Bone marrow (tissue), 2 donors: ENCODE measurements at regions not wholly inside any gene's neighbourhood (a gene's known extent, or its start where the extent isn't known, plus 50 kb on each side); places are given as distances from the start of the nearest gene placed in this dataset.
"Not testable (repeated sequence)": the region's sequence is repeated elsewhere in the genome, so short reads cannot be mapped to it uniquely, and the experiment has no call there.

ENCODE experiments used
- DNase-seq, 2 donors: peaks; one replicate each; lab custom pipeline; 2025; lab: John Stamatoyannopoulos, UW

GRCh38 chr16:60558936-60559335 is 1477.3 kb downstream of the CDH8 start:
- no peak for DNase-seq

GRCh38 chr16:60553090-60553757 is 1483.0 kb downstream of the CDH8 start:
- no peak for DNase-seq

GRCh38 chr16:60541535-60541934 is 1494.7 kb downstream of the CDH8 start:
- DNase-seq: no peak

GRCh38 chr16:60510941-60511340 is 1525.3 kb downstream of the CDH8 start:
- DNase-seq: no peak

GRCh38 chr16:60510208-60510607 is 1526.0 kb downstream of the CDH8 start:
- no peak for DNase-seq

- no peak for DNase-seq
These were observed 1545.0 kb downstream of the CDH8 start for GRCh38 chr16:60491273-60491672.

- DNase-seq: no peak
These were observed 1550.3 kb downstream of the CDH8 start for GRCh38 chr16:60485872-60486489.

- no peak for DNase-seq
These were observed 1551.3 kb downstream of the CDH8 start for GRCh38 chr16:60484901-60485300.

GRCh38 chr16:60481591-60481990 is 1554.6 kb downstream of the CDH8 start:
- DNase-seq: no peak

- no peak for DNase-seq
These were observed 1557.4 kb downstream of the CDH8 start for GRCh38 chr16:60478810-60479209.

- no peak for DNase-seq
These were observed 1572.3 kb downstream of the CDH8 start for GRCh38 chr16:60463986-60464385.

GRCh38 chr16:60459463-60459862 is 1576.8 kb downstream of the CDH8 start:
- DNase-seq: no peak

- no peak for DNase-seq
These were observed 1578.0 kb downstream of the CDH8 start for GRCh38 chr16:60458255-60458654.

GRCh38 chr16:60452646-60453045 is 1583.6 kb downstream of the CDH8 start:
- DNase-seq: no peak

- no peak for DNase-seq
These were observed 1597.3 kb downstream of the CDH8 start for GRCh38 chr16:60438894-60439293.

GRCh38 chr16:60432472-60432871 is 1603.8 kb downstream of the CDH8 start:
- DNase-seq: no peak

GRCh38 chr16:60419859-60420258 is 1616.4 kb downstream of the CDH8 start:
- no peak for DNase-seq

- DNase-seq: no peak
These were observed 1621.6 kb downstream of the CDH8 start for GRCh38 chr16:60414613-60415012.

GRCh38 chr16:60413969-60414368 is 1622.3 kb downstream of the CDH8 start:
- DNase-seq: no peak

GRCh38 chr16:60407606-60408005 is 1628.6 kb downstream of the CDH8 start:
- no peak for DNase-seq

GRCh38 chr16:60407034-60407433 is 1629.2 kb downstream of the CDH8 start:
- DNase-seq: no peak

GRCh38 chr16:60405286-60405685 is 1631.0 kb downstream of the CDH8 start:
- no peak for DNase-seq

GRCh38 chr16:60404401-60404800 is 1631.8 kb downstream of the CDH8 start:
- DNase-seq: no peak

- not testable (repeated sequence) for DNase-seq
These were observed 1633.3 kb downstream of the CDH8 start for GRCh38 chr16:60402941-60403340.
